ENCODE measurements at regions not wholly inside any gene's neighbourhood (a gene's known extent, or its start where the extent isn't known, plus 50 kb on each side); places are given as distances from the start of the nearest gene placed in this dataset.

- no peaks in the 10 kb centered on the region for H3K36me3 ChIP-seq (replicated peaks in 1 of 2; ENCODE audit: control extremely low read depth in 1 of 2, control insufficient read depth in 1 of 2, extremely low read depth in 1 of 2, insufficient read depth in 2 of 2, low read length in 1 of 2)
- H3K4me1 ChIP-seq (ENCODE audit: control insufficient read depth in 2 of 2, insufficient read depth in 2 of 2, low read length in 2 of 2), result no peaks in the 10 kb centered on the region
- ChIA-PET CTCF (interaction anchor here (0.8 to 1.7 kb wide), 2 partner anchors 10 to 160 kb away, joined by 3 read pairs; no protein-coding TSS in a partner anchor), POLR2A (no interaction called here)
- no peak overlapping the region for H3K4me2 ChIP-seq (replicated peaks; ENCODE audit: low read depth, low read length, poor library complexity, severe bottlenecking)
- Mint-ChIP-seq H3K27me3 (peaks cover 22% of the 10 kb centered on the region), H3K9me3 (ENCODE audit: insufficient read depth) (no peaks in the 10 kb centered on the region), H3K4me3 (no peak overlapping the region), H3K27ac (no peak overlapping the region), H3K4me1 (no peaks in the 10 kb centered on the region)
- WGBS (ENCODE audit: insufficient coverage), result 92% methylated on average over 2 of the region's 3 CpGs
- no peak overlapping the region for H3K9ac ChIP-seq (ENCODE audit: low read length)
- H3K4me3 ChIP-seq (ENCODE audit: control extremely low read depth in 1 of 5, extremely low read depth in 1 of 5, insufficient read depth in 1 of 5, low read depth in 2 of 5, low read length in 4 of 5), result no peak overlapping the region
- H3K9me3 ChIP-seq (ENCODE audit: control extremely low read depth in 1 of 3, control insufficient read depth in 2 of 3, insufficient read depth in 1 of 3, low read length in 2 of 3), result no peaks in the 10 kb centered on the region
- no peak for TF ChIP-seq EZH2 (IDR thresholded peaks at IDR 0.05; ENCODE audit: borderline replicate concordance, insufficient read depth, low read depth, low read length, poor library complexity, severe bottlenecking)
- no peak for TF ChIP-seq CTCF (IDR thresholded peaks at IDR 0.05)
- intact Hi-C loops (cut with micrococcal nuclease), result no loop called here
- H4K20me1 ChIP-seq (ENCODE audit: control insufficient read depth, insufficient read depth, low read length, poor library complexity, severe bottlenecking), result no peaks in the 10 kb centered on the region
- H2AFZ ChIP-seq (ENCODE audit: insufficient read depth, low read depth, low read length, poor library complexity, severe bottlenecking), result no peak overlapping the region
- no peak overlapping the region for H3K27ac ChIP-seq (ENCODE audit: low read length in 2 of 2)
- peaks cover 0 to 7% (median 0%) of the 10 kb centered on the region in 4 experiments for H3K27me3 ChIP-seq (replicated peaks in 1 of 4; ENCODE audit: control extremely low read depth in 1 of 4, control insufficient read depth in 3 of 4, insufficient read depth in 4 of 4, low read length in 3 of 4)
- no peak for ATAC-seq (ENCODE audit: low read depth)
- no peaks in the 10 kb centered on the region for H3K79me2 ChIP-seq (ENCODE audit: control insufficient read depth, insufficient read depth, low read length)
- DNase-seq, result no peak
These were observed 174.6 kb downstream of the ALDH1A2 start for GRCh38 chr15:57890878-57891277.

DNA sequence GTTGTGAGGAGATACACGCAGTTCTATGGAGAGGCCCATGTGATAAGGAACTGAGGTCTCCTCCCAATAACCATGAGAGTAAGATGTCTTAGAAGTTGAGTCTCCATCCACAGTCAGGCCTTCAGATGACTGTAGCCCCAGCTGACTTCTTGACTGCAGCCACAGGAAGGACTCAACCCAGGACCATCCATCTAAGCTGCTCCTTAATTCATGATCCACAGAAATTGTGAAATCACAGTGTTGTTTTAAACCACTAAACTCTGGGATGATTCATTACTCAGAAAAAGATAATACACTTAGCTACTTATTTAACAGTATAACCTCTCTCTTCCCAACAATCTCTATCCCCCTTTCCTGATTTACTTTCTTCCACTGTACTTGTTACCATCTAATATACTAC lies 173.3 kb downstream of the ALDH1A2 start:
- Histone ChIP-seq H3K27ac (ENCODE audit: low read length in 2 of 2) (no peak overlapping the region), H4K20me1 (ENCODE audit: control insufficient read depth, insufficient read depth, low read length, poor library complexity, severe bottlenecking) (no peaks in the 10 kb centered on the region), H3K9ac (ENCODE audit: low read length) (no peak overlapping the region), H3K4me1 (ENCODE audit: control insufficient read depth in 2 of 2, insufficient read depth in 2 of 2, low read length in 2 of 2) (no peaks in the 10 kb centered on the region), H2AFZ (ENCODE audit: insufficient read depth, low read depth, low read length, poor library complexity, severe bottlenecking) (no peak overlapping the region), H3K4me3 (ENCODE audit: control extremely low read depth in 1 of 5, extremely low read depth in 1 of 5, insufficient read depth in 1 of 5, low read depth in 2 of 5, low read length in 4 of 5) (no peak overlapping the region), H3K79me2 (ENCODE audit: control insufficient read depth, insufficient read depth, low read length) (no peaks in the 10 kb centered on the region), H3K4me2 (replicated peaks; ENCODE audit: low read depth, low read length, poor library complexity, severe bottlenecking) (no peak overlapping the region), H3K27me3 (replicated peaks in 1 of 4; ENCODE audit: control extremely low read depth in 1 of 4, control insufficient read depth in 3 of 4, insufficient read depth in 4 of 4, low read length in 3 of 4) (peaks cover 0 to 5% (median 0%) of the 10 kb centered on the region in 4 experiments), H3K36me3 (replicated peaks in 1 of 2; ENCODE audit: control extremely low read depth in 1 of 2, control insufficient read depth in 1 of 2, extremely low read depth in 1 of 2, insufficient read depth in 2 of 2, low read length in 1 of 2) (no peaks in the 10 kb centered on the region), H3K9me3 (ENCODE audit: control extremely low read depth in 1 of 3, control insufficient read depth in 2 of 3, insufficient read depth in 1 of 3, low read length in 2 of 3) (no peaks in the 10 kb centered on the region)
- ATAC-seq (ENCODE audit: low read depth), result no peak
- no peak for TF ChIP-seq CTCF (IDR thresholded peaks at IDR 0.05)
- no peak for TF ChIP-seq EZH2 (IDR thresholded peaks at IDR 0.05; ENCODE audit: borderline replicate concordance, insufficient read depth, low read depth, low read length, poor library complexity, severe bottlenecking)
- Mint-ChIP-seq H3K4me3 (no peak overlapping the region), H3K9me3 (ENCODE audit: insufficient read depth) (no peaks in the 10 kb centered on the region), H3K4me1 (no peaks in the 10 kb centered on the region), H3K27ac (no peak overlapping the region), H3K27me3 (peaks cover 19% of the 10 kb centered on the region)
- intact Hi-C loops (cut with micrococcal nuclease), result no loop called here
- no CpG with 5 or more reads among the region's 1 CpG for WGBS (ENCODE audit: insufficient coverage)
- CTCF ChIA-PET, result interaction anchor here (1.7 kb wide), 1 partner anchor 162 kb away, joined by 3 read pairs; no protein-coding TSS in a partner anchor
- DNase-seq, result no peak
- POLR2A ChIA-PET, result no interaction called here
